ENCODE measurements at regions not wholly inside any gene's neighbourhood (a gene's known extent, or its start where the extent isn't known, plus 50 kb on each side); places are given as distances from the start of the nearest gene placed in this dataset.

GRCh38 chr20:60302875-60303274 is 344.7 kb downstream of the CDH26 start:
- CTCF ChIA-PET (ENCODE audit: partially characterized antibody), result no interaction called here
- no peaks in the 10 kb centered on the region for H3K4me1 ChIP-seq (replicated peaks in 1 of 4; ENCODE audit: control insufficient read depth in 3 of 4, insufficient read depth in 4 of 4, low read length in 3 of 4)
- TF ChIP-seq RXRA (IDR thresholded peaks at IDR 0.05; ENCODE audit: insufficient read depth, low read depth, low read length), result no peak
- no peak for TF ChIP-seq RBBP5 (IDR thresholded peaks at IDR 0.05; ENCODE audit: borderline replicate concordance, low read depth, low read length)
- H3K56ac ChIP-seq (replicated peaks; ENCODE audit: insufficient read length, low read depth, low read length), result no peak overlapping the region
- no peak overlapping the region for H3K4ac ChIP-seq (replicated peaks; ENCODE audit: insufficient read length, low read depth, low read length)
- no peak overlapping the region for H2BK15ac ChIP-seq (ENCODE audit: low read length)
- H3K9me3 ChIP-seq (ENCODE audit: insufficient read depth in 2 of 2, low read depth in 1 of 2, low read length in 1 of 2), result peaks cover 2 to 25% of the 10 kb centered on the region in 2 experiments; a peak in 2 of 4 replicates
- no peak overlapping the region for H4K8ac ChIP-seq (ENCODE audit: extremely low read depth, insufficient read depth, low read length)
- no peaks in the 10 kb centered on the region for H3K36me3 ChIP-seq (ENCODE audit: control insufficient read depth in 2 of 4, insufficient read depth in 4 of 4, low read length in 3 of 4)
- DNase-seq (ENCODE audit: low read depth in 1 of 2, low spot score in 2 of 2) (no peak), FAIRE-seq (no peak)
- H4K20me1 ChIP-seq (replicated peaks in 1 of 2; ENCODE audit: control insufficient read depth in 1 of 2, insufficient read depth in 2 of 2, low read length in 2 of 2), result no peaks in the 10 kb centered on the region
- no peak overlapping the region for H3K4me3 ChIP-seq (ENCODE audit: extremely low read depth in 1 of 4, insufficient read depth in 2 of 4, low read depth in 3 of 4, low read length in 4 of 4)
- H3K27ac ChIP-seq (ENCODE audit: low read depth, low read length), result no peak overlapping the region
- H2BK5ac ChIP-seq (ENCODE audit: low read depth, low read length), result no peak overlapping the region
- H2AFZ ChIP-seq (ENCODE audit: low read length), result no peak overlapping the region
- H2BK12ac ChIP-seq (ENCODE audit: low read depth, low read length), result no peak overlapping the region
- no peak overlapping the region for H2AK5ac ChIP-seq (ENCODE audit: low read depth, low read length)
- WGBS, 2 experiments (ENCODE audit: extremely low coverage in 1 of 2, insufficient coverage in 1 of 2, insufficient read length in 1 of 2, insufficient replicate concordance in 2 of 2, low coverage in 1 of 2, low lambda C conversion rate in 2 of 2, missing lambda C conversion rate in 1 of 2), result 78% methylated on average over 6 of the region's 6 CpGs; no CpG with 5 or more reads in 1 of the 2 experiments
- H3K23ac ChIP-seq (ENCODE audit: insufficient read length), result no peak overlapping the region
- H3K23me2 ChIP-seq (ENCODE audit: low read depth, low read length), result no peaks in the 10 kb centered on the region
- no peaks in the 10 kb centered on the region; a peak in 2 of 7 replicates for H3K27me3 ChIP-seq (replicated peaks in 1 of 4; ENCODE audit: control insufficient read depth in 3 of 4, extremely low read depth in 1 of 4, insufficient read depth in 3 of 4, low read length in 3 of 4)
- H3K18ac ChIP-seq (ENCODE audit: extremely low read depth, low read length), result no peak overlapping the region
- H2BK20ac ChIP-seq (ENCODE audit: low read length), result no peak overlapping the region
- H3K79me1 ChIP-seq (ENCODE audit: low read depth, low read length), result no peaks in the 10 kb centered on the region
- no peak overlapping the region for H3K9ac ChIP-seq (replicated peaks in 1 of 4; ENCODE audit: extremely low read depth in 1 of 4, low read depth in 3 of 4, low read length in 3 of 4)
- H3K4me2 ChIP-seq (ENCODE audit: insufficient read depth in 1 of 2, low read depth in 2 of 2, low read length in 2 of 2), result no peak overlapping the region
- H4K5ac ChIP-seq (ENCODE audit: insufficient read length, low read depth, low read length), result no peak overlapping the region
- no peaks in the 10 kb centered on the region for H3K79me2 ChIP-seq (ENCODE audit: control insufficient read depth in 1 of 2, insufficient read depth in 2 of 2, low read length in 2 of 2)
- POLR2A ChIA-PET (ENCODE audit: partially characterized antibody), result no interaction called here
- no peak overlapping the region for H4K91ac ChIP-seq (replicated peaks; ENCODE audit: insufficient read length, low read length)
- no peak overlapping the region for H2BK120ac ChIP-seq (replicated peaks; ENCODE audit: low read depth, low read length)
- no peak overlapping the region for H3K14ac ChIP-seq (ENCODE audit: insufficient read length)

Measured in H1 (cell line).